GM23338 (cell line): ENCODE measurements at regions not wholly inside any gene's neighbourhood (a gene's known extent, or its start where the extent isn't known, plus 50 kb on each side); places are given as distances from the start of the nearest gene placed in this dataset.

Experiments
- ATAC-seq: fragments of 200-7000 bp; cut with Tn5 transposase; 3 replicates; pipeline ENCODE4 v1.9.1; 2020
- DNase-seq: peaks from one replicate; pipeline ENCODE4 v3.0.0-alpha.2; 2015; ENCODE audit warnings: low spot score
- H2AFZ ChIP-seq: fragments of 200-600 bp; sonication (generic); 2 replicates; pipeline ENCODE4 v1.8.0; 2016; ENCODE audit warnings: antibody characterized with exemption, mild to moderate bottlenecking, moderate library complexity
- H3F3A ChIP-seq: fragments of 200-600 bp; sonication (generic); replicated peaks from 2 replicates; pipeline ENCODE4 v1.8.0; 2017; ENCODE audit warnings: antibody characterized with exemption, mixed run types, low read depth
- H3K27ac ChIP-seq: fragments of 200-600 bp; sonication (generic); 2 replicates; pipeline ENCODE4 v1.6.1; 2016; ENCODE audit warnings: low read depth
- H3K27me3 ChIP-seq: fragments of 200-600 bp; sonication (generic); 2 replicates; pipeline ENCODE4 v1.8.0; 2016; ENCODE audit warnings: mild to moderate bottlenecking, mixed run types, moderate library complexity; ENCODE audit not compliant: insufficient read depth
- H3K36me3 ChIP-seq: fragments of 200-600 bp; sonication (generic); 2 replicates; pipeline ENCODE4 v1.8.0; 2016; ENCODE audit warnings: mild to moderate bottlenecking; ENCODE audit not compliant: insufficient read depth
- H3K4me1 ChIP-seq: fragments of 200-600 bp; sonication (generic); 2 replicates; pipeline ENCODE4 v1.8.0; 2016; ENCODE audit warnings: mild to moderate bottlenecking, moderate library complexity; ENCODE audit not compliant: insufficient read depth
- H3K4me2 ChIP-seq: fragments of 200-600 bp; sonication (generic); 2 replicates; pipeline ENCODE4 v1.7.1; 2017; ENCODE audit warnings: mixed run types
- H3K4me3 ChIP-seq: fragments of 200-600 bp; sonication (generic); 2 replicates; pipeline ENCODE4 v1.6.1; 2016; ENCODE audit warnings: mixed run types
- H3K79me2 ChIP-seq: fragments of 200-600 bp; sonication (generic); replicated peaks from 2 replicates; pipeline ENCODE4 v1.8.0; 2017; ENCODE audit warnings: mild to moderate bottlenecking; ENCODE audit not compliant: insufficient read depth
- H3K9me2 ChIP-seq: fragments of 200-600 bp; sonication (generic); 2 replicates; pipeline ENCODE4 v1.8.0; 2017; ENCODE audit not compliant: insufficient read depth
- H4K20me1 ChIP-seq: fragments of 200-600 bp; sonication (generic); replicated peaks from 2 replicates; pipeline ENCODE4 v1.8.0; 2017; ENCODE audit warnings: mild to moderate bottlenecking; ENCODE audit not compliant: insufficient read depth
- H3K27ac Mint-ChIP-seq: 2 replicates; pipeline ENCODE4 v1.8.0; 2020; ENCODE audit warnings: inconsistent platforms, mild to moderate bottlenecking, moderate library complexity, mixed read lengths
- H3K27me3 Mint-ChIP-seq: 3 replicates; pipeline ENCODE4 v1.8.0; 2022; ENCODE audit warnings: low read depth, mild to moderate bottlenecking, moderate library complexity, mixed read lengths, inconsistent platforms; ENCODE audit not compliant: insufficient read depth, poor library complexity
- H3K36me3 Mint-ChIP-seq: 3 replicates; pipeline ENCODE4 v1.8.0; 2021; ENCODE audit warnings: low read depth, mild to moderate bottlenecking, inconsistent platforms, moderate library complexity, mixed read lengths
- H3K4me1 Mint-ChIP-seq: 3 replicates; pipeline ENCODE4 v1.8.0; 2020; ENCODE audit warnings: mild to moderate bottlenecking, inconsistent platforms, mixed read lengths
- H3K4me3 Mint-ChIP-seq: 3 replicates; pipeline ENCODE4 v1.8.0; 2021; ENCODE audit warnings: moderate library complexity, mild to moderate bottlenecking, inconsistent platforms, mixed read lengths
- H3K9me3 Mint-ChIP-seq: 3 replicates; pipeline ENCODE4 v1.8.0; 2020; ENCODE audit warnings: moderate library complexity, mild to moderate bottlenecking, inconsistent platforms, mixed read lengths
- CREB1 ChIP-seq: fragments of 250-450 bp; sonication (Bioruptor Pico); IDR thresholded peaks from 2 replicates; pipeline ENCODE4 v1.5.0; 2020; ENCODE audit warnings: low read depth, mild to moderate bottlenecking, moderate library complexity
- EZH2phosphoT487 ChIP-seq: fragments of 200-600 bp; sonication (generic); IDR thresholded peaks from one replicate; pipeline ENCODE4 v1.8.1; 2018; ENCODE audit warnings: antibody characterized with exemption; ENCODE audit not compliant: unreplicated experiment
- NANOG ChIP-seq: IDR thresholded peaks from 2 replicates; pipeline ENCODE4 v1.6.1; 2016; ENCODE audit warnings: antibody characterized with exemption, borderline replicate concordance
- POLR2AphosphoS5 ChIP-seq: IDR thresholded peaks from 2 replicates; pipeline ENCODE4 v1.6.1; 2016; ENCODE audit warnings: antibody characterized with exemption, low read depth
- REST ChIP-seq: IDR thresholded peaks from one replicate; pipeline ENCODE4 v1.6.1; 2018; ENCODE audit warnings: antibody characterized with exemption; ENCODE audit not compliant: unreplicated experiment
- ZNF331 ChIP-seq: fragments of 250-450 bp; sonication (Bioruptor Pico); IDR thresholded peaks from 2 replicates; pipeline ENCODE4 v1.5.0; 2020; ENCODE audit warnings: low read depth, mild to moderate bottlenecking, moderate library complexity
- ZNF462 ChIP-seq: fragments of 250-450 bp; sonication (Bioruptor Pico); IDR thresholded peaks from 2 replicates; pipeline ENCODE4 v1.5.0; 2020; ENCODE audit warnings: mild to moderate bottlenecking, moderate library complexity
- TF ChIP-seq, protein P1 (sequence below): IDR thresholded peaks from 2 replicates; pipeline ENCODE4 v1.6.1; 2016; ENCODE audit warnings: antibody characterized with exemption

- TF ChIP-seq REST (no peak), NANOG (no peak), POLR2AphosphoS5 (no peak)
These were observed 547.6 kb upstream of the WWC1 start (continued) for GRCh38 chr5:167743695-167744464.

DNA sequence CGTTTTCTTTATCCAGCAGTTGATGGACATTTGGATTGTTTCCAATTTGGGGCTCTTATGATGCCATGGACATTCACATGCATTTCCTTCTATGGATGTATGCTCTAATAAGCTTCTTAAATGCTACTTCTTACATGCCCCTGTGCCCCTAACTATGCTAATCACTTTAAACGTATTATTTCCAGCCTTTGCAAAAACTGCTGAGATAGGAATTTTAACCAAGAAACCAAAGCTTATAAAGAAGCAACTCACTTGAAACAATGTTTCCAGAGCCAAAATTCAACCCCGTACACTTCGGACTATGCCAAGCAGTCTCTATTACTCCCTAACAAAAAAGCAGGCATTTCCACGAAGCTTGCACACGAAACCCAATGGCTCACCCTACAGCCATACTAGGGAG lies 545.6 kb upstream of the WWC1 start:
- Mint-ChIP-seq H3K27ac (no peak overlapping the region), H3K27me3 (no peaks in the 10 kb centered on the region), H3K36me3 (peaks cover 3% of the 10 kb centered on the region; the same call in 2 of the 3 replicates), H3K4me1 (peaks cover 14% of the 10 kb centered on the region), H3K4me3 (no peak overlapping the region), H3K9me3 (peaks cover 6% of the 10 kb centered on the region; the same call in 1 of the 3 replicates)
- Histone ChIP-seq H3K4me2 (no peak overlapping the region), H3K9me2 (peaks cover 7% of the 10 kb centered on the region; the same call in 1 of the 2 replicates), H3K4me3 (no peak overlapping the region), H3F3A (no peaks in the 10 kb centered on the region), H3K79me2 (no peaks in the 10 kb centered on the region), H3K27ac (no peak overlapping the region), H3K4me1 (peaks cover 13% of the 10 kb centered on the region), H3K36me3 (no peaks in the 10 kb centered on the region), H4K20me1 (no peaks in the 10 kb centered on the region), H2AFZ (no peak overlapping the region), H3K27me3 (no peaks in the 10 kb centered on the region)
- ATAC-seq = no peak
- DNase-seq = no peak
- TF ChIP-seq NANOG (no peak), POLR2AphosphoS5 (no peak), CREB1 (CRISPR knock-in tag) (no peak), REST (no peak), ZNF462 (no peak), ZNF331 (CRISPR knock-in tag) (no peak), EZH2phosphoT487 (no peak)
- TF ChIP-seq, protein P1, sequence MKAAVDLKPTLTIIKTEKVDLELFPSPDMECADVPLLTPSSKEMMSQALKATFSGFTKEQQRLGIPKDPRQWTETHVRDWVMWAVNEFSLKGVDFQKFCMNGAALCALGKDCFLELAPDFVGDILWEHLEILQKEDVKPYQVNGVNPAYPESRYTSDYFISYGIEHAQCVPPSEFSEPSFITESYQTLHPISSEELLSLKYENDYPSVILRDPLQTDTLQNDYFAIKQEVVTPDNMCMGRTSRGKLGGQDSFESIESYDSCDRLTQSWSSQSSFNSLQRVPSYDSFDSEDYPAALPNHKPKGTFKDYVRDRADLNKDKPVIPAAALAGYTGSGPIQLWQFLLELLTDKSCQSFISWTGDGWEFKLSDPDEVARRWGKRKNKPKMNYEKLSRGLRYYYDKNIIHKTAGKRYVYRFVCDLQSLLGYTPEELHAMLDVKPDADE = no peak
